Endothelial cell of hepatic sinusoid (primary cell): ENCODE measurements at regions not wholly inside any gene's neighbourhood (a gene's known extent, or its start where the extent isn't known, plus 50 kb on each side); places are given as distances from the start of the nearest gene placed in this dataset.

Source experiments
- in situ Hi-C: cut with HindIII; loops from 2 replicates; pipeline ENCODE4 v1.10.0; 2017; ENCODE audit warnings: low sequenced_read_pairs

DNA sequence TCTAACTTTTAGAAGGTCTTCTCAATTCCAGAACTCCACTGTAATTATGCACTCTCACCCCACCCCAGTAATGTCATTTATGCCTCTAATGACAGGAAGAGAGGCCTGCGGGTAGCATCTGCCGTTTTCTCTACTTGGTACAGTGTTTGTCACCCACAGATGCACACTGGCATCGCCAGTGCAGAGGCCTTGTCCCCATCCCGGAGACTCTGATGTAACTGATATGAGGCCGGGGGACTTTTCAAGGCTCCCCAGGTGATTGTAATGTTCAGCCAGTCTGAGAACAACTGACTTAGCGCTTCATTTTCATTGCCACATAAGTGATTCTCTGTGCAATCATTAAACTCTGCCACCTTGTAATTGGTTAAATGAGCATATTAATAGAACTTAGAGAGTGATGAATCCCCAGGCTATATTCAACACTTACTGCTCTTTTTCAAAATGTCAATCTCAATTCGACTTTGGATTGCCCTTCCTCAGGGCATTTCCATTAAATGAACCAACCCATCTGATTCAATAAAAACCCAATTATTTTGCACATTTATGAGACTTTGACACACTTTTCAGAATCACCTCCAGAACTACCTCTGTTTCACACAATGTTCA lies 113.2 kb downstream of the HERPUD2 start:
- in situ Hi-C loops: no loop called here

- in situ Hi-C loops: no loop called here
Measured at GRCh38 chr7:35576031-35576573, 118.8 kb downstream of the HERPUD2 start.

- in situ Hi-C loops: no loop called here
Measured at GRCh38 chr7:35571611-35572240, 123.2 kb downstream of the HERPUD2 start.

GRCh38 chr7:35570937-35571336 lies 124.0 kb downstream of the HERPUD2 start:
- in situ Hi-C loops: no loop called here

- in situ Hi-C loops: no loop called here
Measured at GRCh38 chr7:35565927-35566326, 129.0 kb downstream of the HERPUD2 start.

DNA sequence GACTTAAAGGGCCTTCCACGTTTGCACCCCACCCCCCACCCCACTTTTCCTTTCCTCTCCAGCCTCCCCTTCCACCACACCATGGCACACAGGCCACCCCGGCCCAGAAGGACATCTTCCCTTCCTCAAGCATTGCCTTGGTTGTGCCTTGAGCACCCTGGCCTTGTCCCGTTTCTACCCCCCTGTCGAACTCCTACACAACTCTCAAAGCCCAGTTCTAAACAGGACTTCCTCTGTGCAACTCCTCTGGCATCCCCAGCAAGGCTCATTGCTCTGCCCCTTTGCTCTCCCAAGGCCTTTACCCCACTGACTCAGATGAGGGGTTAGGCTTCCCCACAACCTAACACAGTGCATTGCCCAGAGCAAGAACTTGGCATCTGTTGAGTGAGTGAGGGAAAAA lies 136.1 kb downstream of the HERPUD2 start:
- in situ Hi-C loops: no loop called here

DNA sequence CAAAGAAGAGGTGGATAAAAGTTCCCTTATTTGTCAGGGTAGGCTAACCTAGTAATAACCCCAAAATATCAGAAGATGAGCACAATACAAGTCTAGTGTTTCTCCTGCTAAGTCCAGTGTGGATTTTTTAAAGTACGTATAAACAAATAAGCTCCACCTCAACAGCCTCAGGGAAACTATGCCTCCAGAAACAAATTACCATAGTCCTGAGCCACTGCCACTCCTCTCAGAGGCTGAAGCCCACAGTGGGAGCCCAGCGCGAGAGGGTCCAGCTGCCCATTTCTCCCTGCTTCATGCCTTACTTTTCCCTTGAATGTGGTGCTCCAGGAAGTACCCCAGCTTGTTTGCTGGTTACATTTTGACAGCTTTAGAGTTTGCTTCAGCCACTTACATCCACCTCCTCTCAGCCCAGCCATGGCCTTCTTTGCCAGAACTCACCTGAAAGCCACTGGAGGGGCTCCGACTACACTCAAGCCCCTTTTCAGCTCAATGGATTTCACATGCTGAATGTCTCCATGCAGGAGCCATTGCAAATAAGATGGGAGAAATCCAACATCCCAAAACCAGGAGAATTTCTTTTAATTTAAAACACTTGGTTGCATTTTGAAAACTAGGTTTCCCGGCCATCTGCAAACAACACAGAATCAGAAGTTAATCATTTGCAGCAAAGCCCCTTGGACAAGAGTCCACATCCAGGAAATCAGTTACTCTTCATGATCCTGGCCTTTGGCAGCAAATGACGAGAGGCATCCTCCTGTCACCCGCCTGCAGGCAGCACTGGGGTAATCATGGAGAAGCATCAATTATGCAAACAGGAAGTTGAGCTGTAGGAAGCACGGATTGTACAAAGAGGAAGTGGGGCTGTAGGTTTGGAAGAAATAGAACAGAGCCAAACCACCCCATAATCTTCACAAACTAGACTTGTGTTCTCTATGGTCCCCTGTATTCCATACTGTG lies 138.1 kb downstream of the HERPUD2 start:
- in situ Hi-C loops: no loop called here

DNA sequence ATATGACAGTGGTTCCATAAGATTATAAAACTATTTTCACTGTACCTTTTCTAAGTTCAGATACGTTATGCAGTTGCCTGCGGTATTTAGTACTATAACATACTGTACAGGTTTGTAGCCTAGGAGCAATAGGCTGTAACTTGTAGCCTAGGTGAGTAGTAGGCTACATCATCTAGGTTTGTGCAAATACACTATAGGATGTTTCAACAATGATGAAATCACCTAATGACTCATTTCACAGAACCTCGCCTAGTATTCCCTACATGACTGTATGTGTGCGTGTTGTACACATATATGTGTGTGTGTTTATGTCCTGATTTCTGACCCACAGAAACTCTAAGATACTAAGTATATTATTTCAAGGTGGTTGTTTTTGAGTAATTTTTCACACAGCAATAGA lies 139.0 kb downstream of the HERPUD2 start:
- in situ Hi-C loops: no loop called here

- in situ Hi-C loops: no loop called here
Measured at GRCh38 chr7:35555386-35555785, 139.5 kb downstream of the HERPUD2 start.

DNA sequence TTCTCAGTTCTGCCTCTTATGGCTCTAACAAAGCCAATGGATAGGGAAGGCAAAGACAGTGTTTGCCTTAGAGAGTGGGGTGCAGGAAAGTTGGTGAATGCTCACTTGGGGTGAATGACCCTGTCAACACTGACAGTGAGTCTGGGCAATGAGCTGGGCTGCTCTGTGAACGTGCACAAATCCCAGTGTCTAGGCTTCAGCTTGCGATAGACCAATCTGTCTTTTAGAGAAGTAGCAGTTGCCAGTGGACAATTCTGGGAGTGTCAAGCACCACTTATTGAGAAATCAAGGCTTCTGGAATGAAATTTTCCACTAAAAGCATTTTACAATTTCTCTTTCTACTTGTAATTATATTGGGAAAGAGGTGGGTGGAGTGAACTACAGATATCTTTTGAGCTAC lies 141.4 kb downstream of the HERPUD2 start:
- in situ Hi-C loops: no loop called here

DNA sequence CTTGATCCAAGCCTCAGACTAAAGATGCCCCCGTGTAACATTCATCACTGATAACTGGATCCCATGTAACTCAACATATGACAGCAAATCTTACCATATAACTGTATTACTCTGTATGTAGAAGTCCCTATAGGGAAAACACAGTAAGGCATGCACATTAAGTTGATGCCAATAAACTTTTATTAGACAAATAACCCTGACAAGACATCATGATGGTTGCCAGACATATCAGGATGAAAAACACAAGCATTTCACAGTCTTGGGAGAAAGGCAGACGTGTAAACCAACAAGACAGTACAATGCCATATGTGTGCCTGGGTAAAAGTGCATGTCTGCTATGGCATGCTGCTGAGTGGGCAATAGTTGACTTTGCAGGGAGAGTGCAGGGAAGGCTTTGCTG lies 142.2 kb downstream of the HERPUD2 start:
- in situ Hi-C loops: no loop called here

- in situ Hi-C loops: no loop called here
Measured at GRCh38 chr7:35551321-35552081, 143.4 kb downstream of the HERPUD2 start.

DNA sequence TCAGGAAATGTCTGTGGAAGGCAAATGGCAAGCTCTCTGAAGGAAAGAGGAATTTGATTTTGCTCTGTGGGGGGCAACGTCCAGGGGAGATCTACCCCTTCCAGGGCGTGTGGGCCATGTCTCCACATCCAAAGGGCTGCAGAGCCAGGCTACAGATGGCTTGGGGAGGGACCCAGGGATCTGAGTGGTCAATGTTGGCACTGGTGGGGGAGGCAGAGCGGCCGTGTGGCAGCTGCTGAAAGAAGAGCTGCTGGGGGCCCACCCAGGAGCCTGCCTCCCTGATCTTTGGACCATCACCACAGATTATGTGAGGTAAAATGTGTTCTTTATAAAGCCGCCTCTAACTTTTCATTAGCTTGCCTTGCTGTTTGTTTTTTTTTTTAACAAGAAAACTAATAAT lies 144.1 kb downstream of the HERPUD2 start:
- in situ Hi-C loops: no loop called here

DNA sequence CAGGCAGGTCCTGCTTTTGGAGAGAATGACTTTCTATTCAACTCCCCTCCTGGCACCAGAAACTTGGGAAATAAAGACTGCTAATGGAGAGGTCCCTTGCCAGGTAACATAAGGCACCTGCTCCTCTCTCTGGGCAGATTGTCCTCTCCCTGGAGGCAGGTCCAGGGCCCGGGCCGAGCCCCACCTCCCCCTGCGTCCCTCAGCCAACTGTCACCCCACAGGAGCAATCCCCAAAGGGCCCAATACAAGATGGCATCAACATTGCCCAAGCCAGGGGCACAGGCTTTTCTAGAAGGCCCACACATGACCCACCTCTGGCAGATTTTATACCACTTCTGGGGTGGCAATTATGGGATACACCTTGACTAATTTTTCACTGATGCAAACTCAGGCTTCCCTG lies 145.2 kb downstream of the HERPUD2 start:
- in situ Hi-C loops: no loop called here

DNA sequence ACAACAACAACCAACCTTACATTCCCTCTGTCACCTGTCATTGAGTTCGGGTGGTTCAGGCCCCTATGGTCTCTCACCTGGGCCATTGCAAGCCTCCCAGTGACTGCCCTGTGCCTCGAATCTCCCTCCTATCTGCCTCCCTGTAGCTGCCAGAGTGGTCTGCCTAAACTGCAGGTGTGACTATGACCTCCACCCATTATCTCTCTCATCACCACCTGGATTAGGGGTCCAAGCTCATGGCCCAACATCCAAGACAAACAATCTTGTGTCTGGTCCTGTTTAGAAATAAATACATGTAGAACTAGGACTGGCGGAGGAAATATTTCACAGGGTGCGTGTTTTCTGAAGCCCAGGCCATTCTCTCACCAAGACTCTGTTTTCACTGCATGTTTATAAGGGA lies 146.6 kb downstream of the HERPUD2 start:
- in situ Hi-C loops: no loop called here

- in situ Hi-C loops: no loop called here
Measured at GRCh38 chr7:35546691-35547429, 148.1 kb downstream of the HERPUD2 start.

GRCh38 chr7:35545831-35546230 lies 149.1 kb downstream of the HERPUD2 start:
- in situ Hi-C loops: no loop called here

DNA sequence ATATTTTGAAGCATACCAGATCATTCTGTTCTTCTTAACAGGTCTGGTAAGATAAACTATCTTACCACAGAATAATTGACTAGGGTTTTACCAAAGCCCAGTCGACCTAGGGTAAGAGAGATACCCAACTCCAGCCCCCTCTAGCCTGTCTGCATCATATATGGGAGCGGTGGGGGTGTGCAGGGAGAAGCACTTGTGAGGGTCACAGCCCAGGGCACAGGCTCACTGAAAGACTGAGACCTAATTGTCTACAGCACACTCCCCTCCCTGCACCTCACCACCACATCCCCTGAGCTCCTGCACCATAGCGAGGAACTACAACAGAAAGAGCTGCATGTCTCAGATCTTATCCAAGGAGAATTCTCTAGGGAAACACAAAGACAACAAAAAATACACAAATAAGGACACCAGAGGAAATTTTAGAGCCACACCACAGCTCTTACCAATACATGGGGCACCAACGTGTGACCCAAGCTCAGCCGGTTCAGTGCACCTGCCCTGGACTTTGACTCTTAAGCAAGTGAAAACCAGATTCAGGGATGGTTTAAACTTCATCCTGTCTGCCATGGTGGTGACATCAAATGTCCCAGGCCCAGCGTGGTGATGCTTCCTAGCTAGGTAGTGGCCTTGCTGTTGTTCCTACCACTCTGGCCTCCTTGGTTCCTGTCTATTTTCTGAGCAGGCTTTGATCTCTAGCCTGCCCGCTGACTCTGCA lies 150.8 kb downstream of the HERPUD2 start:
- in situ Hi-C loops: no loop called here
